Adipose tissue (tissue), 3 donors: ENCODE measurements at regions not wholly inside any gene's neighbourhood (a gene's known extent, or its start where the extent isn't known, plus 50 kb on each side); places are given as distances from the start of the nearest gene placed in this dataset.

ENCODE experiments used
- H3K27ac ChIP-seq: one replicate; pipeline ENCODE4 v1.5.1; 2013; ENCODE audit warnings: low read depth, low read length
- WGBS, 3 donors: extraction: QIAGEN DNeasy Blood & Tissue Kit; methylation state at CpG; one replicate each; pipeline ENCODE4 v1.1.7; 2013; 5-methylcytosine and 5-hydroxymethylcytosine counted together
- donor health status: healthy with polysubstance abuse.
- donor health status: Bipolar disorder and iron deficiency.
- donor health status: healthy.

DNA sequence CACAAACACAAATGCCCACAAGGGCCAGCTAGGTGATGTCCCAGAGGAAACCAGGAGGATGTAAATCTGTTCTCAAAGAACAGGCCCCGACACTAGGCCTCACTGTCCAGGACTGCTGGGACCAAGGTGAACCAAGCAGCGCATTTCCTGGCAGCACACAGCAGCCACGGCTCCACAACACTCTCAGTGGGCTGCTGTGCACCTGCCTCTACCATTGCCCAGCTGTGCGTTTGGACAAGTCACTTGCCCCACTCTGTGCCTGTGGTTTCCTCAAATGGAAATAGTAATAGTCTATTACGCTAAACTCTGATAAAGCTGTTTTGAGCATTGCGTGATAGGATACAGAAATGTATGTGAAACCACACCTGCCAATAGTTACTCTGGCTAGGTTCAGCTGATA is 544.5 kb downstream of the BNC2 start:
- H3K27ac ChIP-seq: no peak overlapping the region
- WGBS, 3 donors: 91 to 93% (median 91%) methylated on average over 6 of the region's 6 CpGs

- no peak overlapping the region for H3K27ac ChIP-seq
- 82 to 94% (median 87%) methylated on average over 3 of the region's 3 CpGs for WGBS, 3 donors
Measured at GRCh38 chr9:16328349-16328748, 542.1 kb downstream of the BNC2 start.

GRCh38 chr9:16329671-16330113 is 540.8 kb downstream of the BNC2 start:
- 57 to 77% (median 60%) methylated on average over 8 to 9 of the region's 9 CpGs for WGBS, 3 donors
- no peak overlapping the region for H3K27ac ChIP-seq

DNA sequence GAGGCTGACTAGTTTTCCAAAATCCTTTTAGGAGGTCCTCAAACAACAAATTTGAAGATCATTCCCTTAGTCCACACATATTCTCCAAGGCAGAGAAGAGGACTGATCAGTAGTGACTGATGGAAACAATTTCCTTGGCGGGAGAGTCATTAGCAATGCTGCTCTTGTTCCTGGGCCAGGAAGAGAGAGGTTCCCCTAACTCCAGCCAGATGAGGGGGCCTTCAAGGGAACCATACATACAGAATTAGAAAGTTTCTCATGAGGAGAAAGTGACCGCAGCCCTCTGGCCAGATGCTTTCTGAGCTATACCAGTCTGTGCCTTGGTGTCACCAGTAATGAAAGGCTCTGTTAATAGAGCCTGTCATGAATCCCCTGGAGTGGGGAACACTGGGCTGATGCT is 539.4 kb downstream of the BNC2 start:
- 0 to 66% (median 57%) methylated on average over 2 of the region's 2 CpGs for WGBS, 3 donors
- no peak overlapping the region for H3K27ac ChIP-seq

- H3K27ac ChIP-seq: no peak overlapping the region
- WGBS, 3 donors: 71 to 78% (median 75%) methylated on average over 5 of the region's 5 CpGs
Measured at GRCh38 chr9:16331527-16331926, 538.9 kb downstream of the BNC2 start.

- H3K27ac ChIP-seq: no peak overlapping the region
- WGBS, 3 donors: 78 to 87% (median 80%) methylated on average over 7 of the region's 7 CpGs
Measured at GRCh38 chr9:16333691-16334090, 536.8 kb downstream of the BNC2 start.

- 73 to 81% (median 74%) methylated on average over 7 of the region's 7 CpGs for WGBS, 3 donors
- no peak overlapping the region for H3K27ac ChIP-seq
Measured at GRCh38 chr9:16335788-16336580, 534.5 kb downstream of the BNC2 start.

DNA sequence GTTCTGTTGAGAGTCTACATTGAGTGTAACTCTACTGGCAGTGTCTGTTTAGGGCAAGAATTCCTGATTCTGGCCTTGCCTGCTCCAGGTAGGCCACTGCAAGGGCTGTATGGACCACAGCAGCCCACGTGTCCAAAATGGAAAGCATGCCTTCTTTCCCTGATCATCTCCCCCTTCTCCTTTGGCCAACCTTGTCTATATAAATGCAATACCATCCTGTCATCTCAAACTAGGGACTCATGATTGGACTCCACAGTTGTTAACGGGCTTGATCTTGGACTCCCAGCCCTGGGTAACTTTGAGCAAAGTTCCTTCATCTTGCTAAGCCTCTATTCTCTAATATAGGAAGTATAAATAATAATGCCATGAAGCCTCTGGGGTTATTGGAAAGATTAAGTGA is 533.6 kb downstream of the BNC2 start:
- WGBS, 3 donors: 48 to 83% (median 72%) methylated on average over 2 of the region's 2 CpGs
- H3K27ac ChIP-seq: peak overlapping the region; percentile 81

DNA sequence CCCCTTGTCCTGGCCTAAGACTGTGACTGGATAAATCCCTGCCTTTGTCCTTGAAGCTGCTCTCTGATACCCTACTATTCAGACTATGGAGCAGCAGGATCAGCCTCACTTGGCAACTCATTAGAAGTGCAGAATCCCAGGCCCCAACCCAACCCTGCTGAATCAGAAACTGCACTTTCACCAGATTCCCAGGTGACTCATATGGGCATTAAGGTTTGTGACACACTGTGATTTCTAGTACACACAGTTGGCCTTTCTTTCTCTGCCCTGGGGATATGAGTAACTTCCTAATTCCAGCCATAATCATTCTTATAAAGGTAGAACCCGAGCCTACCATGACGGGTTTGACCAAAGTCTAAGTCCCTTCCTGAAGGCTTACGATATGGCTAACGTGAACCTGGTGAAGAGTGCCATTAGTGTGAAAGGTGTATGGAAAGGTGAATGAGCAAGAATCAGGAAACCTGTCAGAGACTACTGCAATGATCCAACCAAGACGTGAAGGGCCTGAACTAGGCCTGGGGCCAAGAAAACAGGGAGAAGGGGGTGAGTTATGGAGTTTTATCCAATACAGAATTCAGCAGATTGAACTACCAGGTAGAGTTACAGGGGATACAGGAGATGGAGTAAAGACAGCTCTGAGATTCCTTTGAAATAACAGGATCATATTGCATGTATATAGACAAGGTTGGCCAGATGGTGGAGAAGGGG is 533.0 kb downstream of the BNC2 start:
- WGBS, 3 donors: 79 to 87% (median 83%) methylated on average over 5 of the region's 5 CpGs

GRCh38 chr9:16341177-16341576 is 529.3 kb downstream of the BNC2 start:
- no peak overlapping the region for H3K27ac ChIP-seq
- WGBS, 3 donors: 77 to 93% (median 87%) methylated on average over 2 of the region's 2 CpGs

More for the DNA sequence above, 533.0 kb downstream of the BNC2 start:
- H3K27ac ChIP-seq: no peak overlapping the region

- H3K27ac ChIP-seq: no peak overlapping the region
- WGBS, 3 donors: 79 to 81% (median 80%) methylated on average over 7 of the region's 7 CpGs
Measured at GRCh38 chr9:16342246-16343020, 528.0 kb downstream of the BNC2 start.

DNA sequence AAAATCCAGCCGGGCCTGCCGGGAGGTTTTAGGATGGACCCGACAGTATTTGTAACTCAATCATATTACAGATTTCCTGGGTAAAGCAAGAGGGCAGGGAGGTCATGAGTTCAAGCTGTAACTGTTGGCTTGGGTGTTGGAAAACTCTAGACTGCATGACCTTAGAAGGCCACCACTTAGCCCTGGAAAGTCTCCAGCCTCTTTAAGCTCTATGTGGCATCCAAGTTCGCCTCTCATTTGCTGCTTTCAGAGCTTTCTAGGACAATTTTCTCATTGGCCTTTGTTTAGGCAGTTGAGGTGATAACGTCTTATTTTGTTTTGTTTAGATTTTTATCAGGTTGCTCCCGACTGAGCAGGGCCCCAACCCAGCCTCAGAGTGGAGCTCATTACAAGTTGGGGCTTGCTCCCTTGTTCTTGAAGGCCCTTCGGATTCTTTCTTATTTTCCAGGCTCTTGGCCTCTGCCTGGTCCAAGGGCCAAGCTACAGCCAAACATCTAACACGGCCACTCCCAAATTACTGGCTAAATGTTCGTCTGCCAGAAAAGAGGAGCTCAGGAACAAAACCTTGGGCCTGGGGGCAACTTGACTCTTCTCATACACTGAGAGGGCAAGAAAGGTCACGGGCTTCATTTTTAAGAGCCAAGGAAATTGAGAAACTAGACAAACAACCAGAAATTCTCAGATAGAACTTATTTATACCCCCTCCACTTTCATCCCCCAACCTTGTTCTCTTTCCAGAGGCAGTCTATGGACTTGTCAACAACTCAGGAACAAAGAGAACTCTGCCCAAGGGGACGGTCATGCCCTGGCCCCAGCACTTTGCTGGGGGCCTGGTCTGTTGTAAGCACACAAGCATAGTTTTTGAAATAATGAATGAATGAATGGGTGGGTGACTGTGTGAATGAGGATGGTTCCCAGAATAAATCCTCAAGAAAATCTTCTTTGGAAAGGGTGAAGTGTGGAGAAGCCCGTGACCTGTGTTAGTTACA is 526.9 kb downstream of the BNC2 start:
- 65 to 74% (median 69%) methylated on average over 12 of the region's 12 CpGs for WGBS, 3 donors
- no peak overlapping the region for H3K27ac ChIP-seq

GRCh38 chr9:16344343-16344742 is 526.1 kb downstream of the BNC2 start:
- H3K27ac ChIP-seq: no peak overlapping the region
- WGBS, 3 donors: 67 to 82% (median 72%) methylated on average over 6 of the region's 6 CpGs

DNA sequence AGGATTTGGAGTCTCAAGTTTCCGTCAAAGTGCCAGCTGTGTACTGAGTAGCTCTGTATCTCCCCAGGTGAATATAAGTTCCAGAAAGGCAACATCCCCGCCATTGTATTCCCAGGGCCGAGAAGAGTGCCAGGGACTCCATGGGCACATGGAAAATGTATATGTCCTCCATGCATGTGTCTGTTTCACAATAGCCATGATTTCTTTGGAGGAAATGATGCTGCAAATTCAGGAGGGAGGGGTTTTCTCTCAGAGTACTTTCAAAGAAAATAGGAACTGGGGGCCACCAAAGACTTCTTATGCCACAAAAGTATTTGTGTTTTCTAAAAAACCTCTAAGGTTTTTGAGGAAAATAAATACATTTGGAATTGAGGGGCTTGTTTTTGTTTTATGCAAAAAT is 524.6 kb downstream of the BNC2 start:
- H3K27ac ChIP-seq: no peak overlapping the region
- 90 to 92% (median 90%) methylated on average over 3 of the region's 3 CpGs for WGBS, 3 donors

GRCh38 chr9:16347886-16348285 is 522.6 kb downstream of the BNC2 start:
- H3K27ac ChIP-seq: no peak overlapping the region
- WGBS, 3 donors: 87 to 92% (median 89%) methylated on average over 5 of the region's 5 CpGs

DNA sequence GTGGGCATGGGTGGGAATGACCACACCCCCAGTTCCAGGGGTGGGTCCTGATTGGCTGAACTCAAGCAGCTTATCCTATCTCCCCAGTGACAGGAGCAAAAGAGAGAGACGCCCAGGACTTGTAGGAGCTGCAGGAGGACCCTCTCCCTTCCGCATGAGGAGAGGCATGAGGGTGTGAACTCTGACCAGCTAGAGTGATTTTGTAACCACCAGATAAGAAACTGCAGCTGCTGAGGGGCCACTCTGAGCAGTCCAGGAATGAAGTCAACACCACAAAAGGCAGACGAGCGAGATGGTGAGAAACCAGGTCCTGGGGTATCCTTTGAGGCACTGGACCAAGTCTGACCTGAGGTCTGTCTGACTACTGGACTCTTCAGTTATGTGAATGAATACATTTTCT is 521.9 kb downstream of the BNC2 start:
- 82 to 94% (median 87%) methylated on average over 4 of the region's 4 CpGs for WGBS, 3 donors
- no peak overlapping the region for H3K27ac ChIP-seq

GRCh38 chr9:16352251-16352650 is 518.2 kb downstream of the BNC2 start:
- 78 to 87% (median 85%) methylated on average over 1 of the region's 1 CpG for WGBS, 3 donors

DNA sequence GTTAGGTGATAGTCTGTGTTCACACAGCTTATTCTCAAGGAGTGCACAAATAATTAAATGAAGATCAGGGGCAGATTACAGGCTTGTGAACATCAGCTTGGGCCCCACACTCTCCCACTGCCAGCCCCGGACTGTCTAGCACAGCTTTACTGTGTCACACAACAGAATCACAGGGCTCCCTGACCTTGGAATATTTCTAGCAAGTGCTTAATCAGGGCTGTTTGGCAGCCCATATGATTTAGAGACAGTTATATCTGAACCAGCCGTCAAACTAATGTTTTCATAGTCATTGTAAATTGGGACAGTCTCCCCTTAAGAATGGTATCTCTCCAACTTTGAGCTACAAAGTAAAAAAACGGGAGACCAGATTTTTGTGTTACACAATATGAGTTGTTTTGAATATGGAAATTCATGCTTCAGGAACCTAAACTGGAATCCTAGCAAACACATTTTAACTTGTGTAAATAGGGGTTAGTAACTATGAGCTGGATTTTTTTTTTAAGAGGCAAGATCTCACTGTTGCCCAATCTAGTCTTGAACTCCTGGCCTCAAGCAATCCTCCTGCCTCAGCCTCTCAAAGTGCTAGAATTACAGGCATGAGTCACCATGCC is 517.6 kb downstream of the BNC2 start:
- WGBS, 3 donors: 22 to 75% (median 71%) methylated on average over 3 of the region's 3 CpGs

More at GRCh38 chr9:16352251-16352650, 518.2 kb downstream of the BNC2 start:
- no peak overlapping the region for H3K27ac ChIP-seq

More for the DNA sequence above, 517.6 kb downstream of the BNC2 start:
- H3K27ac ChIP-seq: no peak overlapping the region
